Activated T-cell treated with anti-CD3 and anti-CD28 coated beads for 4 hours (primary cell): ENCODE measurements at regions not wholly inside any gene's neighbourhood (a gene's known extent, or its start where the extent isn't known, plus 50 kb on each side); places are given as distances from the start of the nearest gene placed in this dataset.
"Not testable (repeated sequence)": the region's sequence is repeated elsewhere in the genome, so short reads cannot be mapped to it uniquely, and the experiment has no call there.

Experiments
- DNase-seq: peaks from one replicate; pipeline ENCODE4 v3.0.0-alpha.2; 2020

DNA sequence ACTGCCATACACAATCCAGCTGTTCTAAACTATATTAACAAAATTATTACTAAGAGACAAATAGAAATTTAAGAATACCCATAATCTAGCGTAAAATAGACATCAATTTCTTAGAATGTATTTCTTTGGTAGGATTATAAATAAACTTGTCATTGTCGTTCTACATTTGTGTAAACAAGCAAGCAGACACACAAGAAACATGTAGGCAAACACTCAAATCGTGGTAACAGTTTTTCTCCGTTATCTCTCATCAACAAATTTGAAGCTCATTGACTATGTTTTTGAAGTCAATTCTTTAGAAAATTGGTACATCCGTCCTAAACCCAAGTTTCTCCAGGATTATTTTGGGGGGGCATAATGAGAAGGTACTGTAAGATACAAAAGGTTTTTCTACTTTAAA is 832.2 kb downstream of the DTWD2 start:
- no peak for DNase-seq

DNA sequence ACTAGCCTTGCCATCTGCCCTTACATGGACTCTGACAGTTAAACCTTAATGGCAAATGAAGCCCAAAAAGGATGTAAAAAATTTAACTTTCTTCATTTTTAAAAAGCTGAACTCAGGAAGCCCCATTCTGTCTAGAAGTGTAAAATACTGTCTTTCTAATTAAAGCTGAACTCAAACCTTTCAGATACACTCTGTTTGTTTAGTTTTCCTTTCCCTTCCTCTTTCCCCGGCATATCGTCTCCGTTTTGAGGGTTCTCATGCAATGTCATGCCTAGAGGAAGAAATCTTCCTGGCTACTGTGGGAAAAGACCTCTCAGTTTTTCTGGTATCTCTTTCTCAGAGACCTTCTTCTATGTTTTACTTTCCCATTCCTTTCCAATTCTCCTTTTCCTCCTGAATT is 841.5 kb downstream of the DTWD2 start:
- no peak for DNase-seq

- no peak for DNase-seq
These were observed 843.8 kb downstream of the DTWD2 start for GRCh38 chr5:118144540-118144939.

- DNase-seq: no peak
These were observed 849.0 kb downstream of the DTWD2 start for GRCh38 chr5:118139361-118139760.

GRCh38 chr5:118126159-118126558 is 862.2 kb downstream of the DTWD2 start:
- DNase-seq: no peak

DNA sequence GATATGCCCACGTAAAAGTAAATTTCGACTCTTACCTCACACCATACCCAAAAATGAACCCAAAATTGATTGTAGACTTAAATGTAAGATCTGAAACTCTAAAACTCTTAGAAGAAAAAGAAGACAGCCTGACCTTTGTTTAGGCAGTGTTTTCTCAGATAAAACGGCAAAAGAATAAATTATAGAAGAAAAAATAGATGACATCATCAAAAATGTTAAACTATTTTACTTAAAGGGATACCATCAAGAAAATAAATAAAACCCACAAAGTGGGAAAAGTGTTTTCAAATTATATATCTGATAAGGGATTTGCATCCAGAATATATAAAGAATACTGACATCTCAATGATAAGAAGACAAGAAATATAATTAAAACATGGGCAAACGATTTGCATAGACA is 862.7 kb downstream of the DTWD2 start:
- DNase-seq: no peak

- DNase-seq: no peak
These were observed 867.1 kb downstream of the DTWD2 start for GRCh38 chr5:118121258-118121657.

- DNase-seq: no peak
These were observed 872.6 kb downstream of the DTWD2 start for GRCh38 chr5:118115791-118116190.

- DNase-seq: no peak
These were observed 876.4 kb downstream of the DTWD2 start for GRCh38 chr5:118111956-118112355.

GRCh38 chr5:118107246-118107645 is 881.1 kb downstream of the DTWD2 start:
- not testable (repeated sequence) for DNase-seq

- no peak for DNase-seq
These were observed 889.6 kb downstream of the DTWD2 start for GRCh38 chr5:118098716-118099115.

DNA sequence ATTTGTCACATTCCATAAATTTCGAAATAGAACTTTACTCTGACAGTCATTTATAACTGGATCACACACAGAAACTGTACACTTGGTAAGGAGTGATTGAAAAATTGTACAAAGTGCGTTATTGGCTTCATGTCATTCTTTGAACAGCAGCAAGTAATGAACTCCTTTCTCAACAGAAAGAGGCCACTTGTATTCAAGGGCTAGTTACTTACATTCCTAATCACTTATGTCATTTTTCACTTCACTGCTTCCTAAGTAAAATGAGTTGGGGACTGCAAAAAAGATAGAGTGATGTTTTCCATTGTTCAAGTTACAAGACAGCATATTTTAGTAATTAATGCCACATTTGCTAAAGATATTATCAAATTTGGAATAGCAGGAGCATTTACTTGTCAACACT is 893.2 kb downstream of the DTWD2 start:
- DNase-seq: no peak

DNA sequence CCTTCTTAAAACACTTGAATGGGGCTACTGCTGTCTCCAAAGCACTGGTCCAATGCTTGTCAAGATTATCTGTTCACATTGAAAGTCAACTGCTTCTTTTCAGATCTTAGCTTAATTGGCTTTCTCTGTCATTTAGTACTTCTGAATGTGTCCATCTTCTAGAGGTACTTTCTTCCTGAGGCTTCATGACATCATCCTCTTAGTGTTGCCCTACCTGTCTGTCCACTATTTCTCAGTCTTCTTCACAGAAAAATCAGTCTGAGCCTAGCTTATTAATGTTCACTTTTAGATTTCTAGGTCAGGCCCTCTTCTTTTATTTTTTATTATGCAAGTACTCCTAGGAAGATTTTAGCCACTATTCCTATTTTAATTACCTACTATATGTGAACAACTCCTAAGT is 899.9 kb downstream of the DTWD2 start:
- no peak for DNase-seq

GRCh38 chr5:118076490-118076889 is 911.9 kb downstream of the DTWD2 start:
- DNase-seq: no peak

GRCh38 chr5:118070041-118070440 is 918.3 kb downstream of the DTWD2 start:
- no peak for DNase-seq

GRCh38 chr5:118069452-118069851 is 918.9 kb downstream of the DTWD2 start:
- no peak for DNase-seq

GRCh38 chr5:118068886-118069285 is 919.5 kb downstream of the DTWD2 start:
- no peak for DNase-seq

GRCh38 chr5:118063836-118064235 is 924.5 kb downstream of the DTWD2 start:
- DNase-seq: not testable (repeated sequence)

DNA sequence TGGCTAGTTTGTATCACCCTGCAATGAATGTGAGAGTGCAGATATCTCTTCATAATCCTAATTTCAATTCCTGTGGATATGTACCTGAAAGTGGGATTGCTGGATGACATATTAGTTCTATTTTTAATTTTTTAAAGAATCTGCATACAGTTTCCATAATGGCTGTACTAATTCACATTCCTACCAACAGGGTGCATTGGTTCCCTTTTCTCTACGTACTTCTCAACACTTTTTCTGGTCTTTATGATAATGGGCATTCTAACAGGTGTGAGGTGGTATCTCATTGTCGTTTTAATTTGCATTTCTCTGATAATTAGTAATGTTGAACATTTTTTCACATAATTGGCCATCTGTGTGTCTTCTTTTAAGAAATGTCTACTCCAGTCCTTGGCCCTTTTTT is 927.5 kb downstream of the DTWD2 start:
- no peak for DNase-seq

GRCh38 chr5:118052503-118052902 is 935.8 kb downstream of the DTWD2 start:
- no peak for DNase-seq

DNA sequence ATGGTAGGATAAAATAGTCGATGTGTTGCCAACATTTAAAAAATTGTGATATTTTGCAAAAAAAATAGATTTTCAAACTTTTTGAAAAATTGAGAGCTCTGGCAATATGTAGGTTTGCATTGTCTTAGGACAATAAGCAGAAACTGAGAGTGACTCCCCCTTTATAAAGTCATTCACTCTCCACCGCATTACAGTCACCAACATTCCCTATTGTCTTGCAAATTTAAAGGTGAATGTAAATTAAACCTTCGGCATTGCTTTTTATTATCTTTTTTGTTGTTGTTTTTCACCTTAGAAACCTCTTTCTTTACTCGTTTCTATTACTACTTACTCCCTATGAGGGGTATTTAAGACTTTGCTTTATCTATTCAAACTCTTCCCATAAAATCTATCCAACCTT is 944.2 kb downstream of the DTWD2 start:
- no peak for DNase-seq

DNA sequence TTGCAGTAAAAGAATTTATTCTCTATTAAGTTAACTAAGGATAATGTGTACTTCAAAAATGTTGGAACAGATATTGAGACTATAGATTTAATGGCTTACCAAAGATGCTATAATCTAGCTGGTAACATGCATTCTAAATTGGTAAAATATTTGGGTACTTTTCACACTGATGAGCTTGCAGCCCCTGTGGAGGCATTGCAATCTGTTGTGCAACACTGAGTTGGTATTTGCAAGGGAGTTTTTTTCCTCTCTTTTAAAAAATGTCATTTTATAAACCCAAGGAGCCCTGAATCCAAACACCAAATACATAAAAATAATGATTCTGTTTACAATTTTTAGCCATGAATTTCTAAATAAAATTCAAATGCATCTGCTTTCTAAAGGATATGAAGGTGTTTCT is 944.8 kb downstream of the DTWD2 start:
- DNase-seq: no peak

DNA sequence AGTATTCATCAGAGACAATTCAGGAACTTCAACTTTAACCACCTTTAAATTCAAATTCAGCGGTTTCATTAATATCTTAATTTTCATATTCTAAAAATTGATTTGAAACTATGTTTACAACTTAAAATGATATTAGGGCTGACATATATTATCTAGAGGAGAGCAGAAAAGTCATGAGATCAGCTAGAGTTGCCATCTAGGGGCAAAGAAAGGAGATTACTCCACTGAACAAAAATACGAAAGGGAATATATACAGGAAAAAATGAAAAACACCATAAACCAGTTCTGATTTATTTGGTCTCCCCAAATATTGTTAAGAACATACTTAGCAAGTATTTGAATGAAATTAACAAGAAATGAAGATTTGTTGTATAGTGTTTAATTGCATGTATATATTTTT is 946.3 kb downstream of the DTWD2 start:
- no peak for DNase-seq

GRCh38 chr5:118040496-118040895 is 947.9 kb downstream of the DTWD2 start:
- DNase-seq: no peak

GRCh38 chr5:118033686-118034338 is 954.5 kb downstream of the DTWD2 start:
- no peak for DNase-seq

DNA sequence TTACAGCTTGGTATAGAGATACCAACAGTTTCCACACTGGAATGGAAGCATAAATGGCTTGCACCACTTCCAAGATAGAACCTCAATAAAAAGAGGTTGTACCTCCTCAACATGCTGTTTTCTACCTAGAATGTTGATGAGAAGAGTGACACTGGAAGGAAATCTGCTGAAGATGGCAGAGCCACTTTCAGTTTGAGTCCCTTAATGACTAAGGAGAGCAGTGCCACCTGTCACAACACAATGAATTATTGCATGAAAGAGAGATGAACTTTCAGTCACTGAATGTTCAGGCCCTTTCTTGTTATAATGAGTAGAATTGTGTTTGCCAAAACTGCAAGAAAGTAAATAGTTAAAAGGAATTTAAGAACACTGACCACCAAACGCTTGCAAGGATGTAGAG is 958.5 kb downstream of the DTWD2 start:
- no peak for DNase-seq
